Globus pallidus (tissue), 1 donor: ENCODE measurements at regions not wholly inside any gene's neighbourhood (a gene's known extent, or its start where the extent isn't known, plus 50 kb on each side); places are given as distances from the start of the nearest gene placed in this dataset.

Experiments used
- DNase-seq: peaks from one replicate; pipeline ENCODE4 v3.0.0-alpha.2; 2015; ENCODE audit warnings: low spot score

DNA sequence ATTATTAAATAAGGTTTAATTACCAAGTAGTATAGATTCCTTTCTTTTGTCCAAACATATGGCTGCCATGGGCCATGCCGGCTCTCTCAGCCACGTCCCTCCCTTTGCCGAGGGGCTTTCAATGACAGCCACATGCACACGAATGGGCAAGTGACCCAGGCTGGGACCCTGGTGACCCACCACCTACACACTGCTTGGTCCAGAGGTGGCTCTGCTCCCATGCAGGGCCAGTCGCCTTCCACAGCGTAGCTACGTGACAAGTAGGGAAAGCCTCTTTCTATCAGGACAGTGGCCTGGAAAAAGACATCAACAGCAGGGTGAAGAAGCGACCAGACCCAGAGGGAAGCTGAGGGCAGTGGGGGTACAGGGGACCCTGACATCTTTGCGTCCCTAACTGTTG lies 152.8 kb upstream of the CST7 start:
- no peak for DNase-seq

DNA sequence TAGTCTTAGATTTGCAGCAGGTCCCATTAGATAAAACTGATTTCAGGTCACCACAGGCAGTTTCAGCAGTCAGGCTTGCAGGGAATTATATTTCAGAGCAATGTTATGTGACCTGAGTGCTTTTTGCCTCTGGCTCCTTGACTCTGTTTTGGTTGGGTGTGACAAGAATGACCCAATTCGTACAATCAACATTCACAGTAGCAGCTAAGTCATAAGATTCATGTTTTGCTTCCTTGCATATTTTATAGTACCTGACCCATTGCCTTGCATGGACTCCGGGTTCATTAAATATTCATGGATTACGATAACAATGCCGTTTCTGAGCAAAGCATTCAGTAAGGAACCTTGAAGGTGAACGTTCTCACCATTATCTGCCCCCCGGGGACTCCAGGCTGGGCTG lies 152.0 kb upstream of the CST7 start:
- DNase-seq = no peak

DNA sequence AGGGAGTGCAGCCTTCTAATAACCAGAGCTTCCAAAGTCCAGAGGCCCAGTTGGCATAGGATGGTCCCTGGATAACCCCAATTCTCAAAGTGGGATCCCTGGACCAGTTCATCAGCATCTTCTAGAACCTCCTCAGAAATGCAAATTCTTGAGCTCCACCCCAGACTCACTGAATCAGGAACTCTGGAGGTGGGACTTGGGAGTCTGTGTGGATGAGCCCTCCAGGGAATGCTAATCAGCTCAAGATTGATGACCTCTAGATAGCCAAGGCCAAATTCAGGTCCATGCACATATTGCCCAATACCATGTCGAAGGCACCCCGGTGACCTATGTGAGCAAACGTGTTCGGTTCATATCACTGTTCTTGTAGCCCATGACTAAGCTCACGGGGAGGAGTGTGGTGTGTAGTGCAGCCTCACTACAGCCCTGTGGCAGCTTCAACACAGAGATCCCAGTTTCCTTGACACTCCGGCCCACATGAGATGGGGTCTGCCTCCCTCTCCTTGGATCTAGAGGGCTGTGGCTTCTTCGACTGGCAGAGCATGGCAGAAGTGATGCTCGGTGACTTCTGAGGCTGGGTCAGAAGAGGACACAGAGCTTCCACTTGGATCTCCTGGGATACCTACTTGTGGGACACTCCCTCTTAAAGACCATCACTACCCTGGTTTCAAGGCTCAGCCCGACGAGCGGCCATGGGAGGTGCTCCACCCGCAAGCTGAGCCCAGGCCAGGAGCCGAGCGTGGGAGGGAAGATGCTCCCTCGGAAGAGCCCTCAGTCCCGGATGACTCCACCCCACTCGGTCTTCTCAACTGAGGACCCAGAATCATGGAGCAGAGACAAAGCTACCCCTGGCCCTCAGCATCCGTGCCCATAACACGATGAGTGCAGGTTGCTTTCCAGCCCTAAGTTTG lies 151.1 kb upstream of the CST7 start:
- DNase-seq = no peak

DNA sequence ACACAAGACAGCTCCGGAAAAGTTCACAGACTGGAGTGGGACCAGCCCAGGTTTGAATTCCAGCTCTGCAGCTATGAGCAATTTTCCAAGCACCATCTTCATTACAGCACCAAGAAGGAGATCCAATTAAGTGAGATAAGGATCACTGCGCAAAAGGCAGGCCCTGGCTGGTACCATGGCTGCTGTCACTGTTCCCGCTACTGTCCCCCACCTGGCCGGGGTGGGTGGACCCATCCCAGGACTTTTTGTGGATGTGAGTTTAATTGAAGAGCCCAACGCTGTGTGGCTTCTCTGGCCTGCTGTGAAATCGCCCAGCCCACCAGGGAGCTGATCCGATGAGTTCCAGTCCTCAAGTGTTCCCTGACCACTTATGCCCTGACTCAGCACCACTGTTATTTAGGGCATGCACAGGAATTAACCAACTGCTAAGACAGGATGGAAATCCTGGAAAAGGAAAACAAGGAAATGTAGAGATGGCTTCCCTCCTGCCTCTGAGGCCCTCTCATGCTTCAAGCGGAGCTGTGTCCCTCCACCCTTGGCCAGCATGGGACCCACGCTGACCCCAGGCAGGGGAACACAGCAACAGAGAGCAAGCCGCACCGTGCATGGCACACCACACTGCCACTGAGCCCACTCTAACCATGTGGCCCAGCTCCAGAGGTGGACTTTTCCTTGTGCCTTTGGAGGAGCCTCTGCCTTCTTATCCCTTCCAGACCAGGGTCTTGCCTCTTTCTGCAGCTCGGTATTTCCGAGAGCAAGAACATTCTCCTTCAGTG lies 150.0 kb upstream of the CST7 start:
- DNase-seq = no peak

GRCh38 chr20:24799971-24800580 lies 149.0 kb upstream of the CST7 start:
- DNase-seq = no peak

DNA sequence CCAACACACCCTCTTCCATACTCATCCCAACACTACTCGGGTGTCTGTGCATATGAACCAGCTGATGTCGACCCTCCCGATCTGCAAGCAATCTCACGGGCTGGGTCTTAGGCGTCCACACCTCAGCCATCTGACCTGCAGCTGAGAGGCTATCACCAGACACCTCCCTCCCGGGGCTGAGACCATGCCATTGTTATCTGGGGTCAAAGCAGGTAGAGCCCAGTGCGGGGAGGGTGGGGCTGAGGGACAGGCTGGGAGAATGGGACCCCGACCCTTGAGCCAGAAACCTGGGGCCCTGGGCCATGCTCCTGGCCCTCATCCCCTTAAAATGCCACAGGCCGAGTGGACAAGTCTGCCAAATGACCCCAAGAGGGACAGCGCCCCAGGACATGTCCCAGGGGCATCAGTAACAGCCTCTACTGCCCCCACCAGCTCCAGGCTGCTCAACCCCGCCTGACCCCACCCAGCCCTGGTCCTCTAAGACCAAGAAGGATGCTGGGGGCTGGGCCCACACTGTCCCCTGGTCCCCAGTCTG lies 146.7 kb upstream of the CST7 start:
- no peak for DNase-seq

GRCh38 chr20:24804481-24805206 lies 144.4 kb upstream of the CST7 start:
- DNase-seq = no peak

DNA sequence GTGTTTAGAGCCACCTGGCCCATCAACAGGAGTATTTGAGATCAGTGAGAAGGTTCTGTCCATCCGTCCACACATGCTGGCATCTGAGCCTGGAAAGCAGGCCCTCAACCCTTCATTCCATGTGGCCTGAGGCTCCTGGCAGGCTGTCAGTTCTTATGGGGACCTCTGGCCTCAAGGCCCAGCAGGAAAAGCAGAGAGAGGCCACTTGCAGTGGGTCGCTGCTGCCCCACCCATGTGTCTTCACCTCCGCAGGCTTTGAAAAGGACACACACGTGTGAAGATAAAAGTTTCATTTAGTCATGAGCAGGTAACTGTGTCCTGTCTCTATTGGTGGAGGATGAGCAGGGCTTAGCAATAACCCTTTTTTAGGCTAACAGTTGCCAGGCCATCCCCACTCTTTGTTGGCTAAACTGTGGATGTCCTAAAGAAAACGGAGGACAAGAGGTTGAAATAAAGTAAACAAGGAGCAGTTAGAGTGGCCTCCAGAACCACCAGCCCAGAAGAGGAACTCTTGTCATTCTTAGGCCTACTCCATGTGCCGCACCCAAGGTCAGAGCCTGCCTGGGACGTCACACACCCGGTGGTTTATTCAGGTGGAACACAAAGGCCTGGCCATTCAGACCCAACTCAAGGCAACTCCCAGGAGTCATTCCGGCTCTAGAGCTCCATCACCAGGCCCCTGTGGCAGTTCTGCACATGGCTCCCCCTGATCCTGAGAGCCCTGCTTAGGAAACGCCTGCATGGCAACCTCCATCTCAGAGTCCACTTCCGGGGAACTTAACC lies 143.4 kb upstream of the CST7 start:
- DNase-seq = no peak

- no peak for DNase-seq
These were observed 142.1 kb upstream of the CST7 start for GRCh38 chr20:24806705-24807676.

DNA sequence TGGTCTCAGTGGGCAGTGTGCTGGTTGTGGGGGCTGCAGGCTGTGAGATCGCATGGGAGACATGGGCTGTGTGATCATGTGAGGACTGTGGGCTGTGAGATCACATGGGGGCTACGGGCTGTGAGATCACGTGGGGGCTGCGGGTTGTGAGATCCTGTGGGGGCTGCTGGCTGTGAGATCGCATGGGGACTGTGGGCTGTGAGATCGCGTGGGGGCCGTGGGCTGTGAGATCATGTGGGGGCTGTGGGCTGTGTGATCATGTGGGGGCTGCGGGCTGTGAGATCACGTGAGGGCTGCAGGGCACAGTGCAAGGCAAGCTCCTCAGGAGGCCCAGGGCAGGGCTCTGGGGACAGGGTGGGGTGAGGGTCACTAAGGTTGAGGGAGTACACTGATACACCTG lies 140.5 kb upstream of the CST7 start:
- no peak for DNase-seq

DNA sequence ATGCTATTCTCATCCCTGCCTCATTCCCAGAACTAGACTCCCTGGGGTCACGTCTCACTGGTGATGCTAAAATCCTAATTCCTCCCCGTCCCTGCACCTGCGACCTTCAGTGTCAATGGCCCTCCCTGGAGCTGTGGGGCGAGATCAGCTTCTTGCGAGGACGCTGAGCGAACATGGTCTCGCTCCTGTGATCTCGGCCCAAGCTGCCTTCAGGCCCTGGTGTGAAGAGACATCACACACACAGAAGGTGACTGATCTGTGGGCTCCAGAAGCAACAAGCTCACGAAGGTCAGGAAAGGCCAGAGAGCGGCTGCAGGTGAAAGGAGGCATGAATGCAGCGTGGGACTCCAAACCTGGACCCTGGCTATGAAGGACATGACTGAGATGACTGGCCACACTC lies 139.5 kb upstream of the CST7 start:
- no peak for DNase-seq

DNA sequence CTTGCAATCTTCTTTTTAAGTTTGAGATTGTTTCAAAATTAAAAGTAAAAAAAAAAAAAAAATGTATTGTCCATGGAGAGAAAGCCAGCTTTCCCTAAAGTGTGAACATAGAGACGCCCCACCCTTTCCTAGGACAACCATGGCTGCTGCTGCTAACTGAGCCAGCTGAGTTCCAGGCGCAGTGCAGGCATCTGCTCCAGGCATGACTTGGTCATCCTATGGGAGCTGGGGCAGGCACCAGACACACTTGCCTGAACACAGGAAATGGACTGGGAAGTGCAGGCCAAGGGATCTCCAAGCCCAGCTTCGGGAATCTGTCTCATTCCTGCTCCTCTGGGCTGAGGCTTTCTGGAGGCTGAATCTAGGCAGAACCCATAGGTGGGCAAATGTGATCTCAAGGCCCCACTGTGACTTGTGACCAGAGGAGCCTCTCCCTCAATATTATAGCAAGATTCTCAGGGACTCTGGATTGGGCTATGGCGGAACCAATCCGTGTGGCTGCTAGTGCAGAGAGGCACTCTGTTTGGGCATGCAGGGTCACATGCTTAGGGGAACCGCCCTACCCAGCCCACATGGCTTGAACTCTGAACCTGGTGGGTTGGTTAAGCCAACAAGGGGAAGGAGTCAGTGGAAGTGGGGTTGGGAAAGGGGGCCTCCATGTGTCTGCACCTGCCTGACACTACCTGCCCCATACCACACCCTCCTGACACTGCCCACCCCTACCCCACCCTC lies 138.2 kb upstream of the CST7 start:
- no peak for DNase-seq

GRCh38 chr20:24812373-24812772 lies 136.7 kb upstream of the CST7 start:
- DNase-seq = no peak

DNA sequence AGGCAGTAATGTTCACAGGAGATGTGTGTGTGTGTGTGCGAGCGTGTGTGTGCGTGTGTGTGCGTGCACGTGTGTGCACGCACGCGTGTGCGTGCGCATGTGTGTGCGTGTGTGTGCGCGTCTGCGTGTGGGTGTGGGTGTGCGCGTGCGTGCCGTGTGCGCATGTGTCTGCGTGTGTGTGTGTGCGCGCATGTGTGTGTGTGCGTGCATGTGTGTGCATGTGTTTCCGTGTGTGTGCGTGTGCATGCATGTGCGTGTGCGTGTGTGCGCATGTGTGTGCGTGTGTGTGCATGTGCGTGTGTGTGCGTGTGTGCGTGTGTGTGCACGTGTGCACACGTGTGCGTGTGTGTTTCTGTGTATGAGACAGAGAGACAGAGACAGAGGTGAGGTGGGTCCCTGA lies 136.0 kb upstream of the CST7 start:
- DNase-seq = no peak

- no peak for DNase-seq
These were observed 135.6 kb upstream of the CST7 start for GRCh38 chr20:24813496-24813895.

DNA sequence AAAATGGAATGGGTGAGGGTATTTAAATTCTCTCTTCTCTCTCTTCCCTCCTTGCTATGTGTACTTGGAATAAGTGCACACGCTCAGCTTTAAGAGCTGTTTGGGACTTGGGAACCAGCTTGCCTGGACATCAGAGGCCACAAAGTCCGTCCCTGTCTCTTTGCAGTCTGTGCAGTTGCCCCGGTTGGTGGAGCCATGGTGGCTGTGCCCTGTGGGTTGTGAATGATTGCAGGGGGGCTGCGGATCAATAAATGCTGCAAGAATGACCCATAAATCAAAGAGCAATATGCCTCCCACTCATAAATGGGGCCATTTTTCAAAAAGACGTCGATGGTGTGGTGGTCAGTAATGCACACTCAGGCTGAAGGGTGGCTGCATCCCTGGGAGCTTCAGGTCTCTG lies 135.1 kb upstream of the CST7 start:
- no peak for DNase-seq

- DNase-seq = no peak
These were observed 134.4 kb upstream of the CST7 start for GRCh38 chr20:24814556-24815195.

GRCh38 chr20:24815196-24815815 lies 133.8 kb upstream of the CST7 start:
- DNase-seq = no peak
